ENCODE measurements at regions not wholly inside any gene's neighbourhood (a gene's known extent, or its start where the extent isn't known, plus 50 kb on each side); places are given as distances from the start of the nearest gene placed in this dataset.

GRCh38 chr13:68888832-68889231 lies 1218.8 kb upstream of the ATXN8OS start:
- H3F3A ChIP-seq (replicated peaks; ENCODE audit: insufficient read depth) = no peaks in the 10 kb centered on the region
- H3K27ac ChIP-seq (ENCODE audit: low read depth in 2 of 2, low read length in 1 of 2) = no peak overlapping the region
- no peaks in the 10 kb centered on the region for H3K4me1 ChIP-seq (ENCODE audit: control insufficient read depth in 1 of 2, insufficient read depth in 2 of 2, low read depth in 1 of 2, low read length in 1 of 2)
- H3K9ac ChIP-seq = no peak overlapping the region
- 67% methylated on average over 4 of the region's 4 CpGs for WGBS (ENCODE audit: low lambda C conversion rate)
- DNase-seq = no peak
- no peaks in the 10 kb centered on the region for H3K79me2 ChIP-seq (ENCODE audit: insufficient read depth)
- no peaks in the 10 kb centered on the region for H3K9me3 ChIP-seq
- H3K36me3 ChIP-seq (replicated peaks in 1 of 2; ENCODE audit: control insufficient read depth in 1 of 2, insufficient read depth in 2 of 2, low read length in 1 of 2) = no peaks in the 10 kb centered on the region
- H3K27me3 ChIP-seq (ENCODE audit: insufficient read depth) = no peaks in the 10 kb centered on the region
- no peak overlapping the region for H3K4me3 ChIP-seq (ENCODE audit: low read depth in 2 of 2, low read length in 1 of 2)
- H4K20me1 ChIP-seq (ENCODE audit: insufficient read depth) = no peaks in the 10 kb centered on the region
- H2AFZ ChIP-seq (ENCODE audit: low read depth) = no peak overlapping the region
- ChIA-PET POLR2A (no interaction called here), CTCF (interaction anchor here (1.1 kb wide), 1 partner anchor 36 kb away, joined by 3 read pairs; no protein-coding TSS in a partner anchor)
- no peaks in the 10 kb centered on the region for H3K9me2 ChIP-seq
- TF ChIP-seq USF1 (IDR thresholded peaks at IDR 0.05; ENCODE audit: borderline replicate concordance, low read depth) (no peak), RFX5 (IDR thresholded peaks at IDR 0.05; ENCODE audit: low read length) (no peak), RAD21 (IDR thresholded peaks at IDR 0.05; ENCODE audit: low read length) (no peak), TAF1 (IDR thresholded peaks at IDR 0.05; ENCODE audit: borderline replicate concordance, low read depth, low read length) (no peak), MEF2A (IDR thresholded peaks at IDR 0.05; ENCODE audit: borderline replicate concordance, low read depth) (no peak), EZH2phosphoT487 (IDR thresholded peaks at IDR 0.05; ENCODE audit: borderline replicate concordance, low read depth) (no peak), GABPA (IDR thresholded peaks at IDR 0.05; ENCODE audit: low read depth) (no peak), RCOR1 (IDR thresholded peaks at IDR 0.05; ENCODE audit: low read length) (no peak), ZBTB33 (IDR thresholded peaks at IDR 0.05; ENCODE audit: borderline replicate concordance, low read depth) (no peak), FOSL2 (IDR thresholded peaks at IDR 0.05; ENCODE audit: borderline replicate concordance, low read depth) (no peak)
- H3K4me2 ChIP-seq = no peak overlapping the region

GRCh38 chr13:68872338-68872737 lies 1235.3 kb upstream of the ATXN8OS start:
- no peaks in the 10 kb centered on the region for H3K9me3 ChIP-seq
- peaks cover 5% of the 10 kb centered on the region; the same call in 1 of the 2 replicates for H3K9me2 ChIP-seq
- H4K20me1 ChIP-seq (ENCODE audit: insufficient read depth) = no peaks in the 10 kb centered on the region
- H3K27me3 ChIP-seq (ENCODE audit: insufficient read depth) = no peaks in the 10 kb centered on the region
- H2AFZ ChIP-seq (ENCODE audit: low read depth) = no peak overlapping the region
- no peak overlapping the region for H3K9ac ChIP-seq
- ChIA-PET CTCF (no interaction called here), POLR2A (no interaction called here)
- no peaks in the 10 kb centered on the region for H3F3A ChIP-seq (replicated peaks; ENCODE audit: insufficient read depth)
- H3K4me1 ChIP-seq (ENCODE audit: control insufficient read depth in 1 of 2, insufficient read depth in 2 of 2, low read depth in 1 of 2, low read length in 1 of 2) = no peaks in the 10 kb centered on the region
- H3K4me3 ChIP-seq (ENCODE audit: low read depth in 2 of 2, low read length in 1 of 2) = no peak overlapping the region
- TF ChIP-seq EP300 (IDR thresholded peaks at IDR 0.05; ENCODE audit: borderline replicate concordance in 1 of 2, low read depth in 1 of 2, low read length in 1 of 2) (no peak), ZBTB33 (IDR thresholded peaks at IDR 0.05; ENCODE audit: borderline replicate concordance, low read depth) (no peak), NFIC (IDR thresholded peaks at IDR 0.05; ENCODE audit: borderline replicate concordance) (no peak), YY1 (IDR thresholded peaks at IDR 0.05; ENCODE audit: low read depth) (no peak), CHD2 (IDR thresholded peaks at IDR 0.05; ENCODE audit: low read length, partially characterized antibody) (no peak), ELF1 (IDR thresholded peaks at IDR 0.05) (no peak), TCF12 (IDR thresholded peaks at IDR 0.05) (no peak), REST (IDR thresholded peaks at IDR 0.05; ENCODE audit: low read depth, low read length) (no peak)
- H3K79me2 ChIP-seq (ENCODE audit: insufficient read depth) = no peaks in the 10 kb centered on the region
- H3K27ac ChIP-seq (ENCODE audit: low read depth in 2 of 2, low read length in 1 of 2) = no peak overlapping the region
- WGBS (ENCODE audit: low lambda C conversion rate) = 69% methylated on average over 2 of the region's 2 CpGs
- no peak for DNase-seq
- H3K4me2 ChIP-seq = no peak overlapping the region
- H3K36me3 ChIP-seq (replicated peaks in 1 of 2; ENCODE audit: control insufficient read depth in 1 of 2, insufficient read depth in 2 of 2, low read length in 1 of 2) = no peaks in the 10 kb centered on the region

Measured in SK-N-SH (cell line).